Tongue (tissue), 2 donors: ENCODE measurements at regions not wholly inside any gene's neighbourhood (a gene's known extent, or its start where the extent isn't known, plus 50 kb on each side); places are given as distances from the start of the nearest gene placed in this dataset. TPM values are rescaled to one million over a fixed set of nuclear protein-coding genes. Genes with fewer than 3 reads are reported as not detected.

ENCODE experiments used
- DNase-seq: peaks from one replicate; pipeline ENCODE4 v3.0.0-alpha.2; 2015
- small RNA-seq: library from RNA; depleted of rRNA; stranded (forward); fragments of <200 nt; gene quantifications from one replicate; pipeline ENCODE3, GENCODE V24; 2014; ENCODE audit warnings: low replicate concordance

DNA sequence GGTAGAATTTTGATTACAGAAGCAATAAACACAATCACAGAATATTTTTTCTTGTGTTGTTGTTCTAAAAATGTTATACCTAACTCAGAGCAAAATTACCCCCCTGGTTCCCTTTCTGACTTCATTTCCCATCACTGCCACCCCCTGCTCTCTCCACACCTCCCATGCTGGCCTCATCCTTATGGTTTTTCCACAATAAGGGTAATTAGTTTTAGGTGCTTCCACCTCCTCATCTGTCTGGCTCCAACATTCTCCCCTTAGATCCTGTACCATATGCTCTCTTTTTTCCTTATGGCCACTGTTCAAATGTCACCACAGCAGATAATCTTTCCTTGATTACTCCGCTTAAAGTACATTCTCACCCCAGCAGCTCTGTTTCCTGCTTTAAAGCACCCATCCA lies 2208.6 kb downstream of the MRPL39 start:
- no peak for DNase-seq

DNA sequence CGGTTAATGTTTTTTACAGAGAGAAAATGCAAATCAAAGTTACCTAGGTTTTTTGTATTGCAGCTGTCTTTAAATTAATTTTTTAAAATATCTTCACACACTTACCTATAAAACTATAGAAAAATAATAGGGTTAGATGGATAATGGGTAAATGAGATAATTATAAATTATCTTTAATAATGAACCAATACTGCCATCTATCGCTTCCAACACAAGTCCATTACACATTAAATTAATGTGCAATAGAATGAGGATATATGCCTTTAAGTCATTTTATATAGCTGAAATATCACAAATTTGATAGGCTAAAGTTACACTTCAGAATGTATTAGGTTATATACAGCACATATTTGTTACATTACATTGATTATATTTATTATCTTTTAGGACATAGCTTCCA lies 2212.8 kb downstream of the MRPL39 start:
- no peak for DNase-seq

DNA sequence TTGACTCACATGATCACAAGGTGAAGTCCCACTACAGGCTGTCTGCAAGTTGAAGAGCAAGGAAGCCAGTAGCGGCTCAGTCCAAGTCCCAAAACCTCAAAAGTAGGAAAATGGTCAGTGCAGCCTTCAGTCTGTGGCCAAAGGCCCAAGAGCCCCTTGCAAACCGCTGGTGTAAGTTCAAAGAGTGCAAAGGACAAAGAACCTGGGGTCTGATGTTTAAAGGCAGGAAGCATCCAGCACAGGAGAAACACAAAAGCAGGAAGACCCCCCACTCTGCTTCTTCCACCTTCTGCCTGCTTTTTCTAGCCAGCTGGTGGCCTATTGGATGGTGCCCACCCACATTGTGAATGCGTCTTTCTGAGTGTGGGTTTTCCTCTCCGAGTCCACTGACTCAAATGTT lies 2222.6 kb downstream of the MRPL39 start:
- DNase-seq = no peak

DNA sequence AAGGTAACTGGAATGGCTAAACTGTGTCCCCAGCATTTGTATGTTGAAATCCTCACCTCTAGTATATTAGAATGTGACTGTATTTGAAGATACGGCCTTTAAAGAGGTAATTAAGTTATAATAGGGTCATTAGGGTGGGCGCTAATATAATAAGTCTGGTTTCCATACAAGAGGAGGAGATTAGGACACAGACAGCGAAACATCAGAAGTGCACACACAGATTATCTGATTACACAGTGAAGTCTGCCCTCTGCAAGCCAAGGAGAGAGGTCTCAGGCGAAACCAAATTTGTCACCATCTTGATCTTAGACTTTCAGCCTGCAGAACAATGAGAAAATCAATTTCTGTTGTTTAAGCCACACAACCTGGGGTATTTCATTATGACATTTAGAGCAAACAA lies 2233.1 kb downstream of the MRPL39 start:
- no peak for DNase-seq

DNA sequence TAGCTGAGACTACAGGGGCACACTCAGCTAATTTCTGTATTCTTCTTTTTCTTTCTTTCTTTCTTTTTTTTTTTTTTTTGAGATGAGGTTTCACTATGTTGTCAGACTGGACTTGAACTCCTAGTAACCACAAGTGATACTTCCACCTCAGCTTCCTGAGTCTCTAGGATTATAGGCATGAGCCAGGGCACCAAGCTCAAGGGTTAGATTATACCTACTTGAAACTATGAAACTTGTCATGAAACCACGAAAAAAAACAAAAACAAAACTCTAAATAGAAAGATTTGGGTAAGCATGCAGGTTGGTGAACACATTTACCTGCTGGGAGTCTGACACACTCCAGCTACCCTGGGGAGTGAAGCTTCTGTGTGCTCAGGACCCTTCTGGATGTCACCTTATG lies 2250.4 kb downstream of the MRPL39 start:
- DNase-seq = no peak

DNA sequence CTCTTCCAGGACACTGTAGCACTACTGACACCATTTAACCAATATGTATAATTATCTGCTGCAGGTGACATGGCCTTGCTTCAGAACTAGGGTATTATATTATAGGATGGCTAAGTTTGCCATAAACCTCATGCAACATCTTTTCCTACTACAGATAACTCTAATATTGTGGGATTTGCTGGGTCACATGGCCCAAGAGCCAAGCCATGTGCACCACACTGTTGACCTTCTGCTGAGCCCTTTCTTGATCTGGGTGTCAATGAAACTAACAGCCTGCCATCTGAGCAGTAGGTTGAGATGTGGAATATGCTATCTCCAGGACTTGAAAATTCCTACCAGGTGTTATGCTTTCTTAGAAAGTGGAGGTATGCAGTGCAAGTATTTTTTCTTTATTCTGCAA lies 2291.1 kb downstream of the MRPL39 start:
- DNase-seq = no peak

DNA sequence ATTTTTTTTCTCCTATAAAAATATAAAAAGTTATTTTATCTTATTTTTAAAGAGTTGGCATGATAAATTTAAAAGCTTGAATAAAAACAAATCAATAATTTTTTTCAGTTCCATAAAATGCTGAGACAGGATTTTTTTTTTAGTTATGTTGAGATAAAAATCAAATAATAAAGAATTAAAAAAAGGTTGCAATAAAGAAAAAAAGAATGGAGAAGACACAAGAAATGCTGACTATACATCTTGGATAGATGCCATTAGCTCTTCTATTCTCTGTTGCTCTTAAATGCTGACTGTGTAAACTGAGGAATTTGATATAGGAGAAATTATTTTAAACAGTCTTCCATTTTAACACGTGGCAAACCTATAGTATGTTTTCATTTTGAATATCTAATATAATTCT lies 2298.5 kb downstream of the MRPL39 start:
- no peak for DNase-seq

DNA sequence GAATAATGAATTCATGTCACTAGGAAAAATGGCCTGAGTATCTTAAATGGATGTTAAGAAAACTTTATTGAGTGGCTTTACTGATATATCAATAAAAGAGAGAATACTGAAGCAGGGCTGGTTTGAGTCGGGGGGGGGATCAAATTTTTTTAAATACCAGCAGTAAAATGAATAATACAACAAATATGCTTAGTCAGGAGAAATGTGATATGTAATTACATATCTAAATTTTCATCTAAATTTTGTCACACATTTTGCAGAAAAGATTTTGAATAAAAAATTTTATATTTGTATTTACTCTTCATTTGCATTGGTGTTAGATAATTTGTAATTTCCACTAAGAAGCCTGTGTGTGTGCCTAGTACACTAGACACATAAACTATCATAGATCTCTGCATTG lies 2300.2 kb downstream of the MRPL39 start:
- no peak for DNase-seq

DNA sequence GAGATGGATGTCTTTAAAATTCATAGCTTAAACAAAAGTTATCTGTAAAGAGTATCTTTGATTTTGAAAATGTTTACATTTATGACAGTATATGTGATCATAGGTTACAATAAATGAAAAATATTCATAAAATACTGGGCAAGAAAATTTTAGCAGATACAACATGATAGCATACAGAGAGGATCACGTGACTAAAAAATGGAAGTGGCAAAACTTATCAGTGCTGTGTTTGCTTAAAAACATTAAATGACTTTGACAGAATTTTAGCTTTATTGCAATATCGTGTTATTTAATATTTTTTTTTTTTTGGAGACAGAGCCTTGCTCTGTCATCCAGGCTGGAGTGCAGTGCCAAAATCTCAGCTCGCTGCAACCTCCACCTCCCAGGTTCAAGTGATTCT lies 2294.1 kb downstream of the NCAM2 start:
- no peak for DNase-seq

DNA sequence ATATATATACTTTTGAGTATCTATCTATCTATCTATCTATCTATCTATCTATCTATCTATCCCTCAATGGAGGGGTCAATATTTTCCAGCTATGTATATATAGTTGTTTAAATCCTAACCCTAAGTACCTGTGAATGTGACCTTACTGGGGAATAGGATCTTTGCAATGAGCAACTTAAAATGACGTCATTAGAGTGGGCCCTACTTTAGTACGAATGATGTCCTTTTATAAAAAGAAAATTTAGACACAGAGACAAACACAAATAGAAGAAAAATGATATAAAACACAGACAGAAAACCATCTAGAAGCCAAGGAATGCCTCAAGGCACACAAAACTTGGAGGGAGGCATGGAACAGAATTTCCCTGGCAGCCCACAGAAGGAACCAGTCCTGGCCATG lies 2283.7 kb downstream of the NCAM2 start:
- no peak for DNase-seq

DNA sequence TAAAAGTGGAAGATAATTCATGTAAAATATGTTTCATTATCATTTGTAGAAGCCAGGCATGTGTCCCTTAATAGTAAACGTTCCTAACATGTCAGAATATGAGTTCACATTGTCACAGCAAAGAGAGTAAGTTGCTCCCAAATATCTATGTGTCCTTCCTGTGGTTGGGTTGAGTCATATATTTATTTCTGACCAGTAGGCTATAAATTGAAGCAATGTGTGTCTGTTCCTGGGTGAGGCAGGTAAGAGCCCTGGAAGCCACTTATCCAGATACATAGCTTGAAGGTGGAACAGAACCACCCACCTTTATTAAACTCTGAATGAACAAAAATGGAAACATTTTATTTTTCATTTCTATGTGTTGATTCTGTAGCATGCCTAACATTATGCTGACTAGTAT lies 2251.6 kb downstream of the NCAM2 start:
- no peak for DNase-seq

DNA sequence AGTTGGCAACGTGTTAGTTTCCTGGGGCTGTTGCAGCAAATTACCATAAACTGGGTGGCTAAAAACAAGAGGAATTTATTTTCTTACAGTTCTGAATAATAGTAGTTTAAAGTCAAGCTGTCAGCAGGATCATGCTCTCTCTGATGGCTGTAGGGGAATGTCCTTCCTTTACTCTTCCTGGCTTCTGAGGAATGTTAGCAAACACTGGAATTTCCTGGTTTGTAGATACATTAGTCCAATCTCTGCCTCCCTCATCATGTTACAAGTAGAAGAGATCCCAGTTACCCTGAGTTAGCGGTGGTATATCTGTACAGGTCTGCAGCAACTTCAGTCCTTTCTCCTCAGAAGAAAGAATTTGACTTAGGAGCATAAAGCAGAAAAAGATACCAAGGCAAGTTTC lies 2249.1 kb downstream of the NCAM2 start:
- DNase-seq = no peak

DNA sequence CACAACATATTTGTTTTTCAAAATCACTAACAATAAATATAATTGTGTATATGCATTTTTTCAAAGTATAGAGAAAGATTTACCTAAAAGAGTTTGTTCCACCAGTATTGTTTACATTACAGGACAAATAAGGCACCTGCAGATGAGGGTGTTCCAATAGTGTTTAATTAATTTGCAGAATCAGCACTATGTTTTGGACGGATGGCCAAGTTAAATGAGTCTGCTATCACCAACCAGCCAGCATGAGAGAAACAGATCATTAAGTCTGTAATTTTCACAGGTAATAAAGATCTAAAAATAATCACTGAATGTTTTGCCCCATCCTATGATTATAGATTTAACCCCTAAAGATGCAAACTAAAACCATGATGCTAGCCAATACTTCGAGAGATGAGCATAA lies 2247.0 kb downstream of the NCAM2 start:
- DNase-seq = no peak

DNA sequence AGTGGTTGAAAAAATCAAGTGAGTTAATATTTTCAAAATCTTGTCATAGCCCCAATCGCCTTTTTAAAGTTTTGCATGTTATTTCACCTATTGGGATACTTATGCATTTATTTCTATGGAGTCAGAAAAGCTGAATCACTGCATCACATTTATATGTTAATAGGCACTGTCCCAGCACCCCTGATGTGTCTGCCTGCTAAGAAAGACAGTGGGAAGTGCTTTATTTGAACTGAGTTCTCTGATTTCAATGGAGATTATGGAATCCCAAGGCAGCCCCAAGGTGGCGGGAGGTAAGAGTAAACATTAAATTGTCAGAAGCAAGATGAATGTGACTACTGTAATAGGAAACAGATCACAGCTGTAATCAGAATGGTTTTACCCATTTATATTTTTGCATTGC lies 2225.7 kb downstream of the NCAM2 start:
- DNase-seq = no peak

DNA sequence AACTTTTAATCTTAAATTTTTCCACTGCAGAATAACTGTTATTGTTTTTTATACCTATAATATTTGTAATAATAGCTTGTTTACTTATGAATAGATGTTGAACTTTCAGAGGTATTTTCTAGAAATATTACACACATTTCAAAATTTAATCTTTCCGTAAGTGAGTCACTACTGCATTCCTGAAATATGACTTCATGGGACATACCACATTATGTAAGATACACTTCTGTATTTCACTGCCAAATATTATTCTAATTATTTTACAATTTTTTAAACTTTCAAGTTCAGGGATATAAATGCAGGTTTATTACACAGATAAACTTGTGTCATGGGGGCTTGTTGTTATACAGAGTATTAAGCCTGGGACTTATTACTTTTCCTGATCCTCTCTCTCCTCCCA lies 2220.5 kb downstream of the NCAM2 start:
- no peak for DNase-seq

DNA sequence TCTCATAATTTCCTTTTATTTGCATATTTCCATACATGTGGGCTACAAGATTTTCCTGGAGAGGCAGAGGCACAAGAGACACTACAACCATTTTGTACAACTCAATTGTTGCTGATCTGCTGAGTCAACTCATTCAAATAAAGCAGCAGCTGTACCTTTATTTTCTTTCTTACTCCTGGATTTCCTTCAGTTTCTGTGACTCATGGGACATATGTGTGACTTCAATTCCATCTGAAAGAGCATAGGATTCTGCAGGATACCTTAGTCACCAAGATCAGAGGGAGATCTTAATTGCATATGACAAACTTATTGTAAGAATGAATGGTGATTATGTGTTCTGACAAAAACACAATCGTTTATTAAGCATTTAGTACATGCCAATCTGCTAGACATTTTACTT lies 2219.4 kb downstream of the NCAM2 start:
- no peak for DNase-seq

DNA sequence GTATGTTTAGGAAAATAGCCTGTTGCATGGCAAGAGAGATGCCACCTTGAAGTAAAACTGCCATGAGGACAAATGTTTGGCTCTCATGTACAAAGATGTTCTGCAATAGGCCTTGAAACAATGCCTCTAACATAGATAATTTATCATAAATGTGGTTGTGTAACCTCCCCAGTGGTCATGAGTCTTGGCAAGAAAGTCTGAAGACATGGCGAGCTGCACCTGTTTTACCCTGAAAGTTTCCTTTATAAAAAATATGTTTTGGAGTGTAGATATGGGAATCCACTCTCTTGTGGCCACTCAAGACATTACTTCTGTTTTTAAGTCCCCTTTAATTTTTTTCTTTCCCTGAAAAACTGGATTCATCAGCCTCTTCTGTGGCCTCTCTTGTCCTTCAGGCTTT lies 2217.1 kb downstream of the NCAM2 start:
- DNase-seq = no peak

Small RNA genes lying in the stretch of these regions (small RNA-seq; reads per million reads assigned to genes)
- gene AP001340.1 (not detected), gene RF00019 (not detected), gene RN7SKP236 (not detected), gene RNA5SP489 (not detected), gene RNU2-55P (0.05 reads per million)
